Activated CD4-positive, alpha-beta T cell treated with anti-CD3 and anti-CD28 coated beads for 4 hours (primary cell): ENCODE measurements at regions not wholly inside any gene's neighbourhood (a gene's known extent, or its start where the extent isn't known, plus 50 kb on each side); places are given as distances from the start of the nearest gene placed in this dataset.
"Not testable (repeated sequence)": the region's sequence is repeated elsewhere in the genome, so short reads cannot be mapped to it uniquely, and the experiment has no call there.

Experiments used
- DNase-seq, 2 donors: peaks; one replicate each; pipeline ENCODE4 v3.0.0-alpha.2; 2020

GRCh38 chr18:22044474-22045220, 124.7 kb upstream of the GATA6 start:
- DNase-seq = no peak

- no peak for DNase-seq
Measured at GRCh38 chr18:22045221-22045918, 124.0 kb upstream of the GATA6 start.

DNA sequence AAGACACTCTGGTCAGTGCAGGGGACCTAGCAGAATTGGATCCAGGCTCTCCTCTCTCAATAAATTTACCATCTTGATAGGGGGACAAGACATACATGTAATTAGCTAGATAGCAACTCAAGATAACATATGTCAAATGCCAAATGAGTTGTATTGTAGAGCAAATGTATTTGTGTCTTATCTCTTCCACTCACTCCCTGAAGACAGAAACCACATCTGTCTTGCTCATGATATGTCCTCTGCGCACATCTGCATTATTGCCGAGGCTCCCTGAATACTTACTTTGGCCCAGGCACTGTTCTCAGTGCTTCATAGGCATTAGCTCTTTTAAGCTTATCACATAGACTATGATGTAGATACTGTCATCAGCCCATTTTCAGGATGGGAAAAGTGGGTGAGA, 122.9 kb upstream of the GATA6 start:
- no peak for DNase-seq

- no peak for DNase-seq
Measured at GRCh38 chr18:22047485-22047884, 121.9 kb upstream of the GATA6 start.

DNA sequence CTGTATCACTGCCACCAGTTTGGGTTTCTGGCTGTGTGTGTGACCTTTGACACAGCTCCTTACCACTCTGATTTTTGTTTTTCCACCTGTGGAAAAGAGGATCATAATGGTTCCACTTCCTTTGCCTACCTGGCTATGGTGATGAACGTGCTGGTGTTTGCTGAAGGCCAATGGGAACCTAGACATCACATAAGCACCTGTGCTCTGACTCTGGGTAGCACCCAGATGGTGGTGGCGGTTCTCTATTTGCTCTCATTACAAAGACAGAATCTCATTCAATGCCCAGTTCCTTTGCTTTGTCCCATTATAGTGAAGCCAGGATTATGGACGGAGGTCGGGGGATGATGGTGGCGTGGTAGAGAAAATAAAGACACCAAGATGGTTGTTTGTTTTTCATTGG, 121.2 kb upstream of the GATA6 start:
- DNase-seq = no peak

DNA sequence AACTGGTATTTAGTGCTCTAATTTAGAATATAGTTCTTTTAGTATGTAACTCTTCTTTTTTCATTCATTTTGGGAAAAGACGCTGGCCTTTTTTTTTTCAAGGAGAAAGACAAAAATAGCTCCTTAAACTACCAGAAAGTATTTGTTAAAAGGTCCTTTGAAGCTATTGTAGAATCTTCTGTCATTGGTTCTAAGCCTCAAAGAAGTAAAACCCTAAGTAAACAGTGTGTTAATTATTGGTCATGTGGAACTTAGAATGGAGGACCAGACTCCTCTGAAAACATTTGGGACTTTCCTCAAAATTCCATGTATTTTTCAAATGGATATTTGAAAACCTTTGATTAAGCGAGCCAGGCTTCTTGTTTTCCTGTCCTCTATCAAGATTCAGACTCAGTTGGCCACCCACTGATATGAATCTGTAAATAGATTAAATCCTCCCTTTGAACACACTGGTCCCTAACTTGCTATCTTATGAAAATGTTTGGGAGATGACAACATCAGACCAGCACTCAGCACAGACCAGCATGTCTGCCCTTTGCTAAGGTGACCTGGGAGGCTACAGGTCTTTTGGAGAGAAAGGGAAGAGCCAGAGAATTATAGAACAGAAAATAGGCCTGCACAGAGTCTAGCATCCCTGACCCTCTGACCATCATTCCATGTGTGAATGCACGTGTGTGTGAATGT, 120.3 kb upstream of the GATA6 start:
- DNase-seq = no peak

DNA sequence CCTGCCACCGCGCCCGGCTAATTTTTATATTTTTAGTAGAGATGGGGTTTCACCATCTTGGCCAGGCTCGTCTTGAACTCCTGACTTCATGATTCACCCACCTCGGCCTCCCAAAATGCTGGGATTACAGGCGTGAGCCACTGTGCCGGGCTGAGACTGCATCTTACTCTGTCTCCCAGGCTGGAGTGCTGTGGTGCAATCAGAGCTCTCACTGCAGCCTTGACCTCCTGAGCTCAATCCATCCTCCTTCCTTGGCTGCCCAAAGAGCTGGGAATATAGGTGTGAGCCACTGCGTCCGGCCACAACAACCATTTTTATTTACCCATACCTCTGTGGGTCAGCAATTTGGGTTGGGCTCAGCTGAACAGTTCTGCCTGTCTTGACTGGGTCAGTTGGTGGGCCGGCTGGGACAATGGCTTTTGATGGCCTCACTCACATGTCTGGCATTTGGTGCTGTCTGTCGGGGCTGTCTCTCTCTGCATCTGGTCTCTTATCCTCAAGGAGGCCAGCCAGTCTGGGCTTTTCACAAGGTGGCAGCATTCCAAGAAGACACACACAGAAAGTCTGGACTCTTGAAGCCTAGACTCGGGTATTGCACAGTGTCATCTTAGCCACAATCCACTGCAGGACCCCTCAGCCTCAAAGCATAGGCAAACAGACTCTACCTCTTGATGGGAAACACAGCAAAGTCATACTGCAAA, 116.8 kb upstream of the GATA6 start:
- DNase-seq = no peak

DNA sequence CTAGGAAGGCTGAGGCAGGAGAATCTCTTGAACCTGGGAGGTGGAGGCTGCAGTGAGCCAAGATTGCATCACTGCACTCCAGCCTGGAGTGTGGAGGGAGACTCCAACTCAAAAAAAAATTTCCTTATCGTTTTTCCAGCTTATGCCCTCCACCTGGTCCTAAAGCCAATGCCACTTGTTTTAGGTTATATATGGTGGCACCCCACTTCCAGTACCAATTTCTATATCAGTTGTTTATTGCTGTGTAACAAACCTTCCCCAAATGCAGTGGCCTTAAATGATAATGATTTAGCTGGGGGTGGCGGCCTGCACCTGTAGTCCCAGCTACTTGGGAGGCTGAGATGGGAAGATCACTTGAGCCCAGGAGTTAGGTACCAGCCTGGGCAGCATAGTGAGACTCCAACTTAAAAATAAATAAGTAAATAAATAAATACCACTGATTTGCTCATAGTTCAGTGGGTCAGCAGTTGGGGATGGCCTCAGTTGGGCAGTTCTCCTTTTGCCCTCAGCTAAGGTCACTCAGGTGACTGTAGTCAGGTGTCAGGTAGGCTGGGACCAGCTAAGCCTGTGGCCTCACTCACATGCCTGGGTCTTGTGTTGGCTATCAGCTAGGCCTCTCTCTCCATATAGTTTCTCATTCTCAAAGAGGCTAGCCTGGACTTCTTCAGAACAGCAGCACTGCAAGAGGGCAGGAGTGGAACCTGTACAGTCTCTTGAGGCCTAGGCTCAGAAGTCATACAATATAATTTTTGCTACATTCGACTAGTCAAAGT, 113.7 kb upstream of the GATA6 start:
- no peak for DNase-seq

GRCh38 chr18:22056950-22057349, 112.4 kb upstream of the GATA6 start:
- DNase-seq = no peak

DNA sequence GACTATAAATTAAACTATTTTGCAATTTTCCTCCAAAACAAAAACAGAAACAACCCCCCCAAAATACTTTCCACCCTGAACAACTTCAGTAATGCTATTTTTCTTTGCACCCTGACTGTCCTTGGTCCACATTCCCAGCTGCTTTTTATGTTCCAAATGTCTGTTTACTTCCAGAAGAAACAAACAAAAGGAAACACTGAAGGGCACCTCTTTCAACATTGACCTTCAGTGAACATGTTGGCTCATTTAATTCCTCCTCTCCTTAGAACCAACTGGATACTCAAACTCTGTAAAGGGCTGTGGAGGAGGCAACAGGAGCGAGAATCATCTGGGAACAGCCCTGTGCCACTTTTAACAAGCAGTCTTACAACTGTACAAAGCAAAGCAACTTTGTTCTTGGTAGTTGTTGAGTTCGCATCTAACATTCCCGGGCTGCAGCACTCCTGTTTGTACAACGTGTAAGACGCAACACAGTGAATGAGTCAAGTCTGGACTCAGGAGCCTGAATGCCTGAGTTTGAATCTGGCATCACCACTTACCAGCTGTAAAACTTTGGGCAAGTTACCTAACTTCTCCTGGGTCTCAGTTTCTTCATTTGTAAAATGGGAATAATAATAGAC, 111.4 kb upstream of the GATA6 start:
- no peak for DNase-seq

GRCh38 chr18:22060361-22060760, 109.0 kb upstream of the GATA6 start:
- no peak for DNase-seq

DNA sequence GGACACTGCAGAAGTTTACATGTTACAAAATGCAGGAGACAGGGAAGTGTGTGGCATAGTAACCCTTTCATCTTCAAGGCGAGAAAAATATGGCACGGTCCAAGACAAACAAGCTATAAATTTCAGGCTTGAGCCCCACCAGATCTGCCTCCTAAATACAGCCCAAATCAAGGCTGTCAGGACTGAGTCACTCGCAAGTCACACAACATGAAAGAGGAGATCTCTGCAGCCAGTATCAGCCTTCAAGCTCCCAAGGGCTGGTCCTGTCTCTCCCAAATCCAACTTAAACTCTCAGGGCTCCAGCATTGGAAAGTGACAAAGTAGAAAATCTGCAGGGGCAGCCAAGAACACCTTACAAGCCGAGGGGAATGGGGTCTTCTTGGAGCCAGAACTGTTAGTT, 106.3 kb upstream of the GATA6 start:
- no peak for DNase-seq

- DNase-seq = no peak
Measured at GRCh38 chr18:22063672-22064071, 105.7 kb upstream of the GATA6 start.

DNA sequence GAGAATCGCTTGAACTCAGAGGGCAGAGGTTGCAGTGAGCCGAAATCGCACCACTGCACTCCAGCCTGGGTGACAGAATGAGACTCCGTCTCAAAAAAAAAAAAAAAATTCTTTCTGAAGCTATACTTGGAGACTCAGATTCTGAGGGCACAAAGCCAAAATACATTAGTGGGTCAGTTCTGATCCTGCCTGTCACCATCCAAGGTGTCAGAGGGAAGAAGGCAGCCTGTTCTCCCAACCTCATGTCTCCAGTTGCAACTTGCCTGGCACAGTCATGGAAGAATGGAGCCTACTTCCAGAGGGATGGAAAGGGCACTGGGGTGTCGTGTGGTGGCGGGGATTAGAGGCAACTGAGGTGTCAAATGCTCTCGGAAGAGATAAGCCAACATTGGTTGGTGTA, 104.8 kb upstream of the GATA6 start:
- no peak for DNase-seq

GRCh38 chr18:22065311-22065710, 104.1 kb upstream of the GATA6 start:
- DNase-seq = no peak

GRCh38 chr18:22066083-22066485, 103.3 kb upstream of the GATA6 start:
- DNase-seq = no peak

DNA sequence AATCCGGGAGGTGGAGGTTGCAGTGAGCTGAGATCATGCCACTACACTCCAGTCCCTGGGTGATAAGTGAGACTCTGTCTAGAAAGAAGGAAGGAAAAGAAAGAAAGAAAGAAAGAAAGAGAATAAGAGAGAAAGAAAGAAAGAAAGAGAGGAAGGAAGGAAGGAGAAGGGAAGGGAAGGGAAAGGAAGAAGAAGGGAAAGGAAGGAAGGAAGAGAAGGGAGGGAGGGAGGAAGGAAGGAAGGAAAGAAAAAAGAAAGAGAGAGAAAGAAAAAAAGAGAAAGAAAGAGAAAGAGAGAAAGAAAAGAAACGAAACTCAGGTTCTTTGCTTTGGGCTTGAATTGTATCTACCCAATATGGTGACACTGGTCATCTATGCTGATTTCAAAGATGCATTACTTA, 102.3 kb upstream of the GATA6 start:
- no peak for DNase-seq

DNA sequence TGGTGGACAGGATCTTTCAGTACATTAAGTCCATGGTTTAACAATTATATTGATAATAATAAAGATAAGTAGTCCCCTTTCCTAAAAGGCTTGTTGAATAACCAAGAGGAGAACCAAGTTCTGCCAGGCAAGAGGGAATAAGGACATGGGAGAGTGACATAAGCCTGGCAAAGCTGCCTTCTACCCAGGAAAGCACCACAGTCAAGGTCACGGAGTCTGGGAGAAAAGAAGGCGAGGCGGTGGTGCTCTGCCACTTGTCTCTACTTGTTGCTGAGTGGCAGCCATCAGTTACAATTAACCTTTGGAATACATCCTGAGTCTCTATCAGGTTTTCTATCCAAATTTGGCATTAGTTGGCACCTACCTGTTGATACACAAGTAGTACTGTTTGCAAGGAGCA, 101.7 kb upstream of the GATA6 start:
- DNase-seq = no peak

DNA sequence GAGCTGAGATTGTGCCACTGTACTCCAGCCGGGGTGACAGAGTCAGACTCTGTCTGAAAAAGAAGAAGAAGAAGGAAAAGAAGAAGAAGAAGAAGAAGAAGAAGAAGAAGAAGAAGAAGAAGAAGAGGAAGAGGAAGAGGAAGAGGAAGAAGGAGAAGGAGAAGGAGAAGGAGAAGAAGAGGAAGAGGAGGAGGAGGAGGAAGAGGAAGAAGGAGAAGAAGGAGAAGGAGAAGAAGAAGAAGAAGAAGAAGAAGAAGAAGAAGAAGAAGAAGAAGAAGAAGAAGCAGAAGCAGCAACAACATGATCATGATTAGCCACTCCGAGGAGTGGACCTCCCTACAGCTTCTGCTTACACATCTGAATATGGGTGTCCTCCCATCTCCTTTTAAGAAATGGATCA, 100.6 kb upstream of the GATA6 start:
- DNase-seq = not testable (repeated sequence)

- no peak for DNase-seq
Measured at GRCh38 chr18:22069916-22070315, 99.5 kb upstream of the GATA6 start.

GRCh38 chr18:22073411-22073810, 96.0 kb upstream of the GATA6 start:
- DNase-seq = no peak
